Activated effector memory CD4-positive, alpha-beta T cell treated with anti-CD3 and anti-CD28 coated beads, Interleukin-2, amount 50 U/mL, for 16 hours (primary cell): ENCODE measurements at regions not wholly inside any gene's neighbourhood (a gene's known extent, or its start where the extent isn't known, plus 50 kb on each side); places are given as distances from the start of the nearest gene placed in this dataset.
A peak's percentile ranks its signal among the peaks of the same experiment; 100 is the strongest.

Source experiments
- DNase-seq: peaks from one replicate; pipeline ENCODE4 v3.0.0-alpha.2; 2020

- no peak for DNase-seq
These were observed 152.8 kb upstream of the GSC start for GRCh38 chr14:94922595-94923239.

GRCh38 chr14:94921882-94922585, 152.1 kb upstream of the GSC start:
- DNase-seq, result no peak

GRCh38 chr14:94921456-94921855, 151.5 kb upstream of the GSC start:
- DNase-seq, result no peak

- DNase-seq, result no peak
These were observed 150.0 kb upstream of the GSC start for GRCh38 chr14:94919896-94920295.

- no peak for DNase-seq
These were observed 149.0 kb upstream of the GSC start for GRCh38 chr14:94918896-94919295.

GRCh38 chr14:94917041-94917600, 147.2 kb upstream of the GSC start:
- DNase-seq, result no peak

- no peak for DNase-seq
These were observed 144.3 kb upstream of the GSC start for GRCh38 chr14:94914191-94914590.

GRCh38 chr14:94907626-94908261, 137.8 kb upstream of the GSC start:
- peak; percentile 50 for DNase-seq

GRCh38 chr14:94906991-94907587, 137.2 kb upstream of the GSC start:
- DNase-seq, result no peak

- DNase-seq, result peak; percentile 34
These were observed 136.7 kb upstream of the GSC start for GRCh38 chr14:94906577-94906976.

GRCh38 chr14:94904636-94905035, 134.7 kb upstream of the GSC start:
- no peak for DNase-seq

- peak; percentile 13 for DNase-seq
These were observed 134.0 kb upstream of the GSC start for GRCh38 chr14:94903883-94904282.

GRCh38 chr14:94903338-94903737, 133.4 kb upstream of the GSC start:
- peak; percentile 41 for DNase-seq

GRCh38 chr14:94897561-94897960, 127.6 kb upstream of the GSC start:
- no peak for DNase-seq

GRCh38 chr14:94897082-94897481, 127.2 kb upstream of the GSC start:
- DNase-seq, result peak; percentile 12

GRCh38 chr14:94893411-94894160, 123.7 kb upstream of the GSC start:
- DNase-seq, result peak; percentile 25

GRCh38 chr14:94890785-94891184, 120.9 kb upstream of the GSC start:
- DNase-seq, result no peak

- peak; percentile 6 for DNase-seq
These were observed 119.8 kb upstream of the GSC start for GRCh38 chr14:94889520-94890312.

GRCh38 chr14:94888121-94888520, 118.2 kb upstream of the GSC start:
- DNase-seq, result peak; percentile 57

- peak; percentile 41 for DNase-seq
These were observed 117.7 kb upstream of the GSC start for GRCh38 chr14:94887591-94887990.

GRCh38 chr14:94886931-94887330, 117.0 kb upstream of the GSC start:
- peak; percentile 38 for DNase-seq
